ENCODE measurements at regions not wholly inside any gene's neighbourhood (a gene's known extent, or its start where the extent isn't known, plus 50 kb on each side); places are given as distances from the start of the nearest gene placed in this dataset.

DNA sequence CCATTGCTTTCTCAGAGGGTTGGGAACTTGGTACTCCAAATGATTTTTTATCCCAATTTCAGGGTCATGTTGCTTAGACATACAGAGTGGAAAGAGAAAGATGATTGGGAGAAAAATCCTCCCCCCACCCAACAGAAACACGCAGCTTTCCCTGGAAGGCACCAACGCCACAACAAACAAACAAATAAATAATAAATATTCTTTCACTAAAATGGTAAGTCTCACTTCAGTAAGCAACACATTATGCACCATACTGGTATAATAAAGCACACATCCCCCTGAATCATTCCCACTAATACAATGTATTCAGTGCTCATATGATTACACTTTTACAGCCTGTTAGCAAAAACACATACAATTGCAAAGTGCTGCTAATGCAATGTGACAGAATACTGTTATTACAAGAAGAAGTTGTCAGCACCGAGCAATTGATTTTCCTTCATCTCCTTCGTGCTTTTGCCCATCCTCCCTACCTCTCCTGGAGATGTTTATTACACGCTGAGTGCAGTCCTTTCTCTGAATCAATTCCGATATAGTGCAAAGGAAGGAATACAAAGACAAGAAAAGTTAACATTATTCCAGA is 359.9 kb downstream of the TXNL1 start:
- no peak for DNase-seq (ENCODE audit: low read depth, low spot score)

DNA sequence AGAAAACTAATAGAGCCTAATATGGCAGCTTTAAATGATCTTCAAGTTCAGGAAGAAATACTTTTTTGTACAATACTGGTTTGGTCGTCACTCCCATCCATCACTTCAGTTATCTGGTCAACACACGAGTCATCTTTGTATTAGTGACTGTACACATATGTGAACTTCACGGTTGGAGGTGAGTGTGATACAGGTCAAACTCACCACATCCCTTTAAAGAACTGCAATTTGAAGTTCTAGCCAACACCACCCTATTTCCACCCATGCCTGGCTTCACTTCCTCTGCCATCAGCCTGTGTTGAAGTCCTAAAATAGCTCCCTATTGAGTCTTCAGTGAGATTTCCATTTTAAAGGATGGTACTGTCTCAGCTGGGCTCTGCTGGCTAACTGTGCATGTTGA is 361.9 kb downstream of the TXNL1 start:
- DNase-seq (ENCODE audit: low read depth, low spot score): no peak

DNA sequence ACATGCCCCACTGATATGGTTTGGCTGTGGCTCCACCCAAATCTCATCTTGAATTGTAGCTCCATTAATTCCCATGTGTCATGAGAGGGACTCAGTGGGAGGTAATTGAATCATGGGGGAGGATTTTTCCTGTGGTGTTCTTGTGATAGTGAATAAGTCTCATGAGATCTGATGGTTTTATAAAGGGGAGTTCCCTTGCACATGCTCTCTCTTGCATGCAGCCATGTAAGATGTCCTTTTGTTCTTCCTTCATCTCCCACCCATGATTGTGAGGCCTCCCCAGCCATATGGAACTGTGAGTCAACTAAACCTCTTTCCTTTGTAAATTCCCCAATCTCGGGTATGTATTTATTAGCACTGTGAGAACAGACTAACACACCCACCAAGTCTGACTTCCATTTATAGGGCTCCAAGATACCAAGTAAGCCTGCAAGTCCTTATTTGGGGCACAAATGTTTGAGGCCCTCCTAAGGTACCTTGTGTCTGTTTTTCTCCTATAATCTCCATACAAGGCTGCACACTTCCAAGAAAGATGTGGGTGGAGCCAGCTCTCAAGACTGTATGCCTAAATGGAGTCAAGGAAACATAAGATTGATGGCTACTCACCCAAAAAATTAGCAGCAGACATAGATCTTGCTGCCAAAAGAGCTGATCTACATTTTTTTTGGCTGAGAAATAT is 364.7 kb downstream of the TXNL1 start:
- DNase-seq (ENCODE audit: low read depth, low spot score): no peak

DNA sequence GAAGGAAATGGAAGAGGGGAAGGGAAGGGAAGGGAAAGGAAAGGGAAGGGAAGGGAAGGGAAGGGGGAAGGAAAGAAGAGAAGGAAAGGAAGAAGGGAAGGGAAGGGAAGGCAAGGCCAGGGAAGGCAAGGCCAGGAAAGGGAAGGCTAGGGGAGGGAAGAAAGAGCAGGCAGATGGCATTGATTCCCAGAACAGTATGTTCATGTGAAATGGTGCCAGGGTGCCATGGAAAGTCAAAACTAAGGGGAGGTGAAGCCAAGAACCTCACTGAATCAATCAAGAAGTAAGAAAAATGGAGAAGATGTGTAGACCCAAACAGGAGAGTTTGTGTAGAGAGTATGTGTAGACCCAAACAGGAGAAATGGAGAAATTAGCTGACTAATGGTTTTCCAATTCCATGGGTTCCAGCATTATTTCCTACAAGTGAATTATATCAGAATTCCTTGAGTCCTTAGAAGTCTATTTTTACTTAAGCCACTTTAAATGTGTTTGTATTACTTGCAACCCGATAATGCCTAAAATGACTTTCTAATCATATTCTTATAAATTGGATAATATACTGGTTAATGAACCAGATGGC is 367.6 kb downstream of the TXNL1 start:
- DNase-seq (ENCODE audit: low read depth, low spot score): no peak

DNA sequence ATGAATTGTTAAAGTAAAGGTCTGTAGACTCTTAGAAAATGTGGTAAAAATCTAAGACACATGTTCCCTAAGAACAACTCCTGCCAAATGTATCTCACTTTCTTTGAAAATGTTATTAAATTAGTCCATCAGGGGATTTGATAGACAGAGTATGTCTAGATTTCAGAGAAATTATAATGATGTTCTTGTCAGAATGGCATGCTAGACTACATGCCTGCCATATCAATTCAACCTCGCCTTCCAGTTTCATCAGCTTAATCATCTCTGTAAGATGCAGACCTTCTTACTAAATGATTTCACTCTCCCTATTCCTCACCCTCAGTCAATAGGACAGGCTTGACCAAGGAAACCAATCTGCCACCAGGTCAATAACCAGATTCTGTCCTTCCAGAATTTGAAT is 368.4 kb downstream of the TXNL1 start:
- no peak for DNase-seq (ENCODE audit: low read depth, low spot score)

DNA sequence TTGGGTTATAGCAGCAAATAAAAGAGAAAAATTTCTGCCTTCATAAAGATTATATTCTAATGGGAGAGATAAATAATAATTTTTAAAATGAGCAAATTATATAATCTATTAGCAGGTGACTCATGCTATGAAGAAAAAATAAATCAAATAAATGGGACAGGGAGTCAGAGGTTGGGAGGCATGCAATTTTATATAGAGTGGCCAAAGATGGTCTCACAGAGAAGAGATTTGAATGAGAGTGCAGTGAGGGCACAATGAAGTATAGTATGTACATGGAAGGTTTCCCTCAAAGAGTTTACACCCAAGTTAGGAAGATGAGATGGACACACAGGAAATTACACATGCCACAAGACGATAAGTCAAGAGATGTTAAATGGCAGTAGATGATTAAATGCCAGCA is 369.4 kb downstream of the TXNL1 start:
- DNase-seq (ENCODE audit: low read depth, low spot score): no peak

DNA sequence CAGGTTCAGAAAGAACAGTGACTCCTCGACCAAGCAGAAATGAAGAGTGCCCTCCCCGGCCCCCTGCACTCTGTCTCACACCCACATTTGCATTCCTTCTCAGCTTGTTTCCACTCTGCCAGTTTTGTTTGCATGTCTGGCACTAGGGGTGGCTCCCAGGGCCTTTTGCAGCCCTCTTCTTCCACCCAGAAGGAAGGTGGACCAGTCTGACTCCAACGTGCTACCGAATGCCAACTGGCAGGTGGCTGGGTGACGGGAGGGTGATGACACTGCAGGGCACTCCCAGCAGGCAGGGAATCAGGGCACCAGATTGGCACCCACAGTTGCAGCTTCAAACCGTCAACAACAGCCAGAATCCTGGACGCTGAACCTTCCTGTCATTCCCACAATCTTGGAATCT is 371.1 kb downstream of the TXNL1 start:
- DNase-seq (ENCODE audit: low read depth, low spot score): no peak

DNA sequence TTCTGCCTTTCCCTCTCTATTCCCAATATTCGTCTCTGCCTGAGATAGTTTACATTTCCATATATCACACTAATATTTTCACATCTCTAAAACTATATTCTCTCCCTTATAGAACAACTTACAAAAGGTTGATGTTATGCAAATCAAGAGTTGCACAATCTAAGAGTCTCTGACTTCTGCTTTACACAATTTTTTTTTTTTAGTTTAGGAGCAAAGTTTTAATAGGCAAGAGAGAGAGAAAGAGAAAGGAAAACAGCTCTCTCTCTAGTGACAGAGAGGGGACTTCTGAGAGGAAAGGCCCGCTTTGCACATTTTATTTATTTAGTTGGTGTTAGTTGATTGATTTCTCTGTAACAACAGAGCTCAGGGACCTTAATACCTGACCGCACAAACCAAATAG is 380.2 kb downstream of the TXNL1 start:
- DNase-seq (ENCODE audit: low read depth, low spot score): no peak

DNA sequence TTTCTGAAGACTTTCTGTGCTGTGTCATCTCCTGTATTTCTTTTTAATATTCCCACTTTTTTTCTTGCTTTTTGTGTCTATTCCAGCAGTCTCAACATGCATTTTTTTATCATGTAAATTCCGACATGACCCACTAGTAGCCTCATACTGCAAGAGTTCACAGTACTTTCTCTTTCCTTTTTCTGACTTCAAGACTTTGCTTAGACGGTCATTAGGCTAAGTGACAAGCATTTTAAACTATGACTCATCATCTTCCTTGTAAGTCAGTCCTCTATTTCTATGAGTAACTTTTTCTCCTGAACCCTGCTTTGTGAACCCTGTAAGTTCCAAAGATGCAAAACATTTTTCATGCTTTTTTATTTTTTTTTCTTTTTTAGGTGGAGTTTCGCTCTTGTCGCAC is 381.2 kb downstream of the TXNL1 start:
- DNase-seq (ENCODE audit: low read depth, low spot score): no peak

DNA sequence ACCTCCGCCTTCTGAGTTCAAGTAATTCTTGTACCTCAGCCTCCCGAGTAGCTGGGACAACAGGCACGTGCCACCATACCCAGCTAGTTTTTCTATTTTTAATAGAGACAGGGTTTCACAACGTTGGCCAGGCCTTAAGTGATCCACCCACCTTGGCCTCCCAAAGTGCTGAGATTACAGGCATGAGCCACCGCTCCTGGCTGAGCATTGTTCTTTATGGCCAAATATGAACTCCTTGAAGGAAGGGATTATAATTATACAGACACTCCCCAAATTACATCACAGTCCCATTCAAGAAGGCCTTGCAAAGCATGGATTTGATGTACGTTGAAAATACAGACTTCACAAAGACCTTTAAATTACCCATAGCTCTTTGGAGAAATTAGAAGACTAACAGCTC is 381.7 kb downstream of the TXNL1 start:
- no peak for DNase-seq (ENCODE audit: low read depth, low spot score)

DNA sequence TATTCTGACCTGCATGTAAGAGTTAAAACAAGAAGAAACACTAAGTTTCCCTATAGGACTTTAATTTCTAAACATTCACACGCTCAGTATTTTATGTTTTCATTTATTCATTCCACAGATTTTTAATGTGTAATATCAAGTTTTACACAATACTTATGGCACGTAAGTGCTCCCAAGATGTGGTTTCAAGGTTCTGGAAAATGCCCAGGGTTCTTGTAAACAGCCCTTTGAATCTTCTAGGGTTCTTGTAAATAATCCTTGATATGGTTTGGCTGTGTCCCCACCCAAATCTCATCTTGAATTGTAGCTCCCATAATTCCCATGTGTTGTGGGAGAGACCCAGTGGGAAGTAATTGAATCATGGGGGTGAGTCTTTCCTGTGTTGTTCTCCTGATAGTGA is 383.0 kb downstream of the TXNL1 start:
- no peak for DNase-seq (ENCODE audit: low read depth, low spot score)

DNA sequence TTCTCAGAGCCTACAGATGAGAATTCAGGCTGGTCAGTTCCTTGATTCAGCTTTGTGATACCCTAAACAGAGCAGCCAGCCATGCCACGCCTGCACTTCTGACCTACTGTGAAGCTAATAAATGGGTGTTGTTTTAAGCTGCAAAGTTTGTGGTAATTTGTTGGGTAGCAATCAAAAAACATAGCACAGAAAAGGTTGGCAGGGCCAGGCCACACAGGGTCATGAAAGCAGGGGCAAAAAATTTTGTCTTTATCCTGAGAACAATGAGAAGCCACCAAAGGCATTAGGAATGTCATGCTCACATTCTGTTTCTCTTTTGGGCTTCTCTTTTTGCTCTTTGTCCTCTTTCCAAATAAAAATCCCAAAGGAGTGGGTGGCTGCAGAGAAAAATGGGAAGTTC is 385.9 kb downstream of the TXNL1 start:
- no peak for DNase-seq (ENCODE audit: low read depth, low spot score)

DNA sequence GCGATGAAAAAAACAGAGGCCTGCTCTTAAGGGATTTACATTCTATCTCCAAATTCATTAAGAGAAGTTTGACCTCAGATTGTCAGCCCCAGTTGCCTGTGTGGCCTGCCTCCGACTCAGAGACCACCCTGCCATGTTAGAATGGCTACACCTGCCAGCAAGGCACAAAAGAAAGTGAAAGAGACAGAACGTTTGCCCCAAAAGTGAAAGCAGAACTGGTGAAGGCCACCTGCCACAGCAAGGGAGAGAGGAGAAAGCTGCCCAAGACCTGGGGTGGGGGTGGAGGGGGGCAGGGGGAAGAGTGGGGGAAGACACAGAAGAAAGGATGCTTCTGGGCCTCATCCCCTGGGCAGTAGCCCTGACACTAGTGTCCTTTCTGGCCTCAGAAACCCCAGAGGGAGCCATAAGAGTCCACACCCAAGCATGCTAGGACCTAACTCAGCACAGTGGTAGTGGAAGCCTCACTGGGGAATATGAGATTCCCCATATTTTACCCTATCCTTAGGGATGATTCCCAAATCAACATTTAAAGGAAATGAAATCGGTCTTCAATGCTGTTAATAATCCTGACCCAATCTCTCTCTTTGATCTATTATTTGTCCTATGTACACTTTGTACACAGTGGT is 389.7 kb downstream of the TXNL1 start:
- DNase-seq (ENCODE audit: low read depth, low spot score): no peak

DNA sequence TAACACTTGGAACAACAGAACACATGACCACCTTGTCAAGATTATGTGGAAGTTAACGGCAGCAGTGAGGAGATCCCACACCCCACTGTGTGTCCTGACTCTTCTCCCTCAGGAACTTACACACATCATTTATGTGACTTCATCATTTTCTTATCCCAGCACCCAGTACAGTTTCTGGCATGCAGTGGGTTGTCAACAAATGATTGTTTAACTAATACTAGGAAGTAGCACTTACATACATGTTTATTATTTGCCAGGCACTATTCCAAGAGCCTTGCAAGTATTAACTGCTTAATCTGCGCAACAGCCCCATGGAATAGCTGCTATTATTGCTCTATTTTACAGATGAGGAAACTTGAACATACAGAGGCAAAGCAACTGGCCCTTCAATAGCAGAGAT is 391.5 kb downstream of the TXNL1 start:
- DNase-seq (ENCODE audit: low read depth, low spot score): no peak

DNA sequence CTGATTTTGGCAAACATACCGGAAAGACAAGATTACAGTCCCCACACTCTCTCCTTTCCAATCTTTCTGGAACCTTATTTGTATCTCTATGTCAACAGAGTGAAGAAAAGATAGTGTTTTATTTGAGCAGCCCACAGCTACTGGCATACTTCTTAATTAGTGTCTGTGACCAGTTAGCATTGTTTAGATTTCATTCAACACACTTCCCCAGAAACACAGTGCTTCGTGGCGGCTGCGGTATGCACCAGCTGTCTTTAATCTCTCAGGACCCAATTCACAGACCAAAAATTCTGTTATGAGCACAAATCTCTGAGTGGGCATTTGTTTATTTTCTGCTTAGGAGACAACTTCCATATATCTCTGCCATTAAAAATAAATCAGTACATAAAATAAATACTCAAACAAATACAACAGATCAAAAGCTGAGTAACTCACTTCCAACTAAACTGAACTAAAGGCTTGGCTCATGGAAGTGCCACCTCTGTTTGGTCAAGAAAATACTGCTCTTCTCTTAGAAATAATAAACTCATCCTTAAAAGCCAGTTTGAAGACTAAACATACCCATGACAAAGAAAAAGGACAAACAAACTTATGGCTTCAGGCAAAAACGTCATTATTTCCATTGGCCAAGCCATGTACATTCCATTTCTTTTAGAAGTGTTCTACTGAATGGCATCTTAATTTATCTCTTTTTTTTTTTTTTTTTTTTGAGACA is 392.4 kb downstream of the TXNL1 start:
- DNase-seq (ENCODE audit: low read depth, low spot score): no peak

DNA sequence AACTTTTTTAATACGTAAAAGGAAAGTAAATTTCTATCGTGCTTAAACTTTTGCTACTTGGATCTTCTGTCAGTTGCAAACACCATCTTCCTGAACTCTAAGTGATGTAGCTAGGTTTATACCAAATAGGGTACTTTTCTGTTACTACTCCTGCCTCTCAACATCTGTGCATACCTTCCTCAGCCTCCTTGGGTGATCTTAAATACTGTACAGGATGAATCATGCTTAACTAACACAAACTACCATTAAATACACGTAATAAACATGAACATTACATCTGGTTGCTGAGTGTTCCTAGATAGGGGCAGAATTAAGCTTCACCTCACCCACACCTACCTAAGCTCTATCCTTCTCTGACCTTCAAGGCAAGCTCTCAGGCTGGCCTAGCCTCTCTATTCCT is 398.0 kb downstream of the TXNL1 start:
- no peak for DNase-seq (ENCODE audit: low read depth, low spot score)

DNA sequence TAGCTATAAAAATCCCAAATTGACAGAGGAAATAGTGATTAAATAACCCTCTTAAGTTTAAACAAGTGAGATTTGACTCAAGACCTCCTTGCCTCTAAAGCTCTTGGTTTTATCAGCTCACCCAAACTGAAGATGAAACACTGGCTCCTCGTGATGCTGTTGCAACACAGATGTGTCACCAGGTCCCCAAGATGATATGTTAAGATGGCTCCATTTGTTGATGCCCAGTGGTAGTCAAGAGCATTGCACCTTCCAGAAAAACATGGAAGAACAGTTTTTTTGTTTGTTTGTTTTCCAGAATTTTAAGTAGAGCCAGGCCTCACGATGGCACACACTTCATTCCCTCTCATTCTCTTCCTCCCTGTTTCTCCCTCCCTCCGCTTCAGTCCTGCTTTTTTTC is 399.8 kb downstream of the TXNL1 start:
- peak; percentile 2 for DNase-seq (ENCODE audit: low read depth, low spot score)

DNA sequence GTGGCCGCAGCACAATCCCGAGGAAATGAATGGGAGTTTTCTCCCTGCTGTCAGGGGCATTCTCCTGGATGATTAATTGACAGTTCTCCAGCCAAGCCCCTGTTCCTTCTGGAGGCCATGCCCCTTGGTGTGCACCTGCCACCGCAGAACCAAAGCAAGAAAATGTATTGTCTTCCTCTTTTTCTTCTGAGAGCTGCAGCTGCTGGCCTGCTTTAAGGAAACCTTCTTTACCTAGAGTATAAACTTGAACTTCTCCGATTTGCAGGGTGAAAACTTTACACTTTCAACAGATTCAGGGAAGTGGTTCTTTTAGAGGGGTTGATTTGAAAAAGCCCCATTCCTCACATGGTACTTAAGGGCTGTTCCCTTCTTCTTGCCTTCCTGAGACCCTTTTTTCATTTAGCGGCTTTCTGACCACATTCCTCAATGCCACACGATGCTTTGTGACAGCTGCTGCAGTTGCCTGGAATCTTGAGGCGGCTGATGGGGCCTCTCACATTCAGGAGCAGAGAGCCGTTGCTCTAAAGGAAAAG is 402.8 kb downstream of the TXNL1 start:
- no peak for DNase-seq (ENCODE audit: low read depth, low spot score)

DNA sequence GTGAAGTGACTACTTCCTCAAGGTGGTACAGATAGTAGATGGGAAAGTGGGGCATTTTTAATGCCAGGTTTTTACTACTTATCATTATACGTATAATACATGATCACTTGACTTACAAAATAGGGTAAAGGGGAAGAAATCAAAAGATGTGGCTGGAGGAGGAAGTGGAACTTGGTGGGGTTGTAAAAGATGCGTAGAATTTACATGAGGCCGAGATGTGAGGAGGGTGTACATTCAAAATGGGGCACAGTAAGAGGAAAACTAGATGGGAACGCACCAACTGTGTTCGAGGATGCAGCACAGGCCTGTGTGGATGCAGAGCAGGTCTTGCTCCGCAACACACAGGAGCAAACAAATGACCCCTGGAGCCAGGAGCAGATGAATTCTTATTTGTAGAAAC is 403.3 kb downstream of the TXNL1 start:
- no peak for DNase-seq (ENCODE audit: low read depth, low spot score)

DNA sequence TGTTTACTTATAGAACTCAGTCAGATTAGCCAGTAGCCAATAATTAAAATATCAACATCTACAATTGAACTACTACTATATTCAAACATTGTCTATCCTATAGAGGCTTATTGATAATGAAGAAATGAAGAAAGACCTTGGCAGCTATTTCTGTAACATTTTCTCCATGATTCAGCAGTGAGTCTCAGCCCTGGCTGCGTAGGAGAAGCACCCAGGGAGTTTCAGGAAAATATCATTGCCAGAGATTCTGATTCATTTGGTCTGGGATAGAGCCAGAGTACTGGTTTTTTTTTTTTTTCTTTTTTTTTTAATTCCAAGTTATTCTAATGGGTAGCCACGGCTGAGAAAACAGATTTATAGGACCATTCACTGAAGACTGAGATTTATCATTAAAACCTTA is 404.8 kb downstream of the TXNL1 start:
- DNase-seq (ENCODE audit: low read depth, low spot score): no peak

DNA sequence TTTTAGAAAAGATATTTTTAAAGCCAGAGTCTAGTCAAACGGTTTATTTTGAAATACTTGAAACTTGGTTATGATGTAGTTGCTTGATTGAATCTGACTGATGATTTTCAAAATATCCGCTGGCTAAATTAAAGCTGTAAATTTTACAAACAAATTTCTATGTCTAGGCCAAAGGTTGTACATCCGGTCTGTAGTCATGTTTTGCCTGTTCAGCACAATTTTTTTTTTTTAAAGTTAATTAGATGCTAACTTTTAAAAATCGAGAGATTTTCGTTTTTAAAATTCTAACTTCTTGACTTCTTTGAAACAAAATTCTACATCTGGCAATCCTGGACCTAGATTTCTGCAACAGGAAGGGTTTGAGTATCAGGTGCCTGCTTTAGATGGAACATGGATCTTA is 412.4 kb downstream of the TXNL1 start:
- no peak for DNase-seq (ENCODE audit: low read depth, low spot score)
